Esophagus muscularis mucosa (tissue), 4 donors: ENCODE measurements at regions not wholly inside any gene's neighbourhood (a gene's known extent, or its start where the extent isn't known, plus 50 kb on each side); places are given as distances from the start of the nearest gene placed in this dataset.

Experiments used
- DNase-seq: peaks from one replicate; pipeline ENCODE4 v3.0.0-alpha.2; 2017; ENCODE audit errors: extremely low spot score
- H3K27ac ChIP-seq, 4 donors: fragments of 200-600 bp; sonication (generic); replicated peaks in 1 of 4; 1 replicate in 3 of 4; 2 replicates in 1 of 4; pipeline ENCODE4 v1.5.1; 2016 to 2019; ENCODE audit warnings: mild to moderate bottlenecking in 1 of 4
- H3K27me3 ChIP-seq, 4 donors: fragments of 200-600 bp; sonication (generic); one replicate each; pipeline versions ENCODE4 v1.5.1 to v1.6.0; 2016 to 2019
- H3K36me3 ChIP-seq, 4 donors: fragments of 200-600 bp; sonication (generic); one replicate each; pipeline ENCODE4 v1.5.1; 2016 to 2019
- H3K4me1 ChIP-seq, 4 donors: fragments of 200-600 bp; sonication (generic); one replicate each; pipeline ENCODE4 v1.5.1; 2016 to 2019
- H3K4me3 ChIP-seq, 4 donors: fragments of 200-600 bp; sonication (generic); 1 replicate in 2 of 4; 2 replicates in 2 of 4; pipeline ENCODE4 v1.5.1; 2016 to 2019; ENCODE audit warnings: mild to moderate bottlenecking in 4 of 4, moderate library complexity in 1 of 4
- H3K9me3 ChIP-seq, 4 donors: fragments of 200-600 bp; sonication (generic); 1 replicate in 3 of 4; 2 replicates in 1 of 4; pipeline ENCODE4 v1.5.1; 2016 to 2019
- CTCF ChIP-seq, 3 experiments: fragments of 200-600 bp in 2 of 3; fragments of 450-650 bp in 1 of 3; sonication (generic) in 2 of 3; IDR thresholded peaks; one replicate each; pipeline ENCODE4 v1.5.1; 2017 to 2019; ENCODE audit warnings: antibody characterized with exemption in 3 of 3, mild to moderate bottlenecking in 2 of 3, moderate library complexity in 1 of 3
- EP300 ChIP-seq: sonication (generic); formaldehyde crosslinking; IDR thresholded peaks from one replicate; pipeline ENCODE4 v1.6.1; 2017; ENCODE audit warnings: antibody characterized with exemption
- POLR2A ChIP-seq: fragments of 450-650 bp; IDR thresholded peaks from one replicate; pipeline ENCODE4 v1.6.1; 2017; ENCODE audit warnings: antibody characterized with exemption, moderate library complexity, mild to moderate bottlenecking, low read depth
- POLR2AphosphoS5 ChIP-seq, 2 donors: sonication (generic); formaldehyde crosslinking; IDR thresholded peaks; one replicate each; pipeline ENCODE4 v1.6.1; 2017; ENCODE audit warnings: antibody characterized with exemption in 2 of 2
- WGBS: methylation state at CpG from one replicate; pipeline ENCODE4 v1.1.5; 2018; 5-methylcytosine and 5-hydroxymethylcytosine counted together
- intact Hi-C: fragments of 100-400 bp; cut with DNase I; formaldehyde crosslinking; loops from one replicate; pipeline ENCODE4 v1.15.1; 2023

GRCh38 chr5:74521401-74521800, 119.1 kb downstream of the ENC1 start:
- WGBS, result 89% methylated on average over 3 of the region's 3 CpGs
- peaks cover 0 to 10% (median 4%) of the 10 kb centered on the region in 4 donors for H3K4me1 ChIP-seq
- intact Hi-C loops, result no loop called here

GRCh38 chr5:74519679-74520078, 120.8 kb downstream of the ENC1 start:
- intact Hi-C loops, result no loop called here

More at GRCh38 chr5:74521401-74521800, 119.1 kb downstream of the ENC1 start:
- no peaks in the 10 kb centered on the region for H3K27me3 ChIP-seq
- H3K4me3 ChIP-seq, result no peak overlapping the region
- H3K9me3 ChIP-seq, result no peaks in the 10 kb centered on the region
- TF ChIP-seq CTCF (IDR thresholded peaks at IDR 0.05) (no peak), POLR2AphosphoS5 (IDR thresholded peaks at IDR 0.05) (no peak), POLR2A (no peak), EP300 (no peak)
- H3K36me3 ChIP-seq, result no peaks in the 10 kb centered on the region
- DNase-seq, result no peak
- no peak overlapping the region for H3K27ac ChIP-seq

GRCh38 chr5:74519161-74519571, 121.4 kb downstream of the ENC1 start:
- Histone ChIP-seq H3K36me3 (no peaks in the 10 kb centered on the region), H3K4me3 (no peak overlapping the region), H3K9me3 (no peaks in the 10 kb centered on the region), H3K27ac (no peak overlapping the region), H3K27me3 (no peaks in the 10 kb centered on the region), H3K4me1 (peaks cover 0 to 10% (median 4%) of the 10 kb centered on the region in 4 donors)
- WGBS, result 91% methylated on average over 6 of the region's 7 CpGs
- DNase-seq, result no peak
- intact Hi-C loops, result no loop called here
- TF ChIP-seq EP300 (no peak), POLR2AphosphoS5 (IDR thresholded peaks at IDR 0.05) (no peak), CTCF (IDR thresholded peaks at IDR 0.05) (no peak), POLR2A (no peak)

More at GRCh38 chr5:74519679-74520078, 120.8 kb downstream of the ENC1 start:
- no peak for DNase-seq
- TF ChIP-seq POLR2AphosphoS5 (IDR thresholded peaks at IDR 0.05), result no peak
- TF ChIP-seq CTCF (IDR thresholded peaks at IDR 0.05), result no peak
- TF ChIP-seq POLR2A, result no peak
- no peak for TF ChIP-seq EP300
- Histone ChIP-seq H3K27me3 (no peaks in the 10 kb centered on the region), H3K9me3 (no peaks in the 10 kb centered on the region), H3K36me3 (no peaks in the 10 kb centered on the region), H3K4me1 (peaks cover 0 to 10% (median 4%) of the 10 kb centered on the region in 4 donors), H3K4me3 (no peak overlapping the region), H3K27ac (no peak overlapping the region)
- 92% methylated on average over 4 of the region's 4 CpGs for WGBS

- intact Hi-C loops, result no loop called here
- TF ChIP-seq POLR2A (no peak), EP300 (no peak), CTCF (IDR thresholded peaks at IDR 0.05) (no peak), POLR2AphosphoS5 (IDR thresholded peaks at IDR 0.05) (no peak)
Observed at GRCh38 chr5:74517700-74518099, 122.8 kb downstream of the ENC1 start.

GRCh38 chr5:74516211-74516636, 124.3 kb downstream of the ENC1 start:
- H3K4me3 ChIP-seq, result no peak overlapping the region
- no peaks in the 10 kb centered on the region for H3K36me3 ChIP-seq
- H3K27me3 ChIP-seq, result no peaks in the 10 kb centered on the region
- no peaks in the 10 kb centered on the region for H3K9me3 ChIP-seq
- no peak overlapping the region for H3K27ac ChIP-seq
- WGBS, result 94% methylated on average over 2 of the region's 2 CpGs
- intact Hi-C loops, result no loop called here
- peaks cover 0 to 10% (median 4%) of the 10 kb centered on the region in 4 donors for H3K4me1 ChIP-seq
- no peak for DNase-seq
- no peak for TF ChIP-seq EP300
- no peak for TF ChIP-seq POLR2AphosphoS5 (IDR thresholded peaks at IDR 0.05)
- TF ChIP-seq CTCF (IDR thresholded peaks at IDR 0.05), result no peak
- no peak for TF ChIP-seq POLR2A

More at GRCh38 chr5:74517700-74518099, 122.8 kb downstream of the ENC1 start:
- H3K27me3 ChIP-seq, result no peaks in the 10 kb centered on the region
- H3K27ac ChIP-seq, result no peak overlapping the region
- no peak for DNase-seq
- no peaks in the 10 kb centered on the region for H3K36me3 ChIP-seq
- peaks cover 0 to 10% (median 4%) of the 10 kb centered on the region in 4 donors for H3K4me1 ChIP-seq
- no peaks in the 10 kb centered on the region for H3K9me3 ChIP-seq
- H3K4me3 ChIP-seq, result no peak overlapping the region
